A549 (cell line): ENCODE measurements at regions not wholly inside any gene's neighbourhood (a gene's known extent, or its start where the extent isn't known, plus 50 kb on each side); places are given as distances from the start of the nearest gene placed in this dataset.
"Not testable (repeated sequence)": the region's sequence is repeated elsewhere in the genome, so short reads cannot be mapped to it uniquely, and the experiment has no call there.

Experiments used
- ATAC-seq, 2 experiments: fragments of 200-7000 bp in 1 of 2; fragments of >200 bp in 1 of 2; cut with Nextera tagmentation in 1 of 2; cut with Tn5 transposase in 1 of 2; 3 replicates each; pipeline versions ENCODE4 v1.8.0 to v1.9.1; 2018 to 2020; ENCODE audit warnings: mild to moderate bottlenecking in 1 of 2, moderate library complexity in 1 of 2
- CTCF ChIA-PET: fragments of 300-600 bp; sonication (Branson Sonifier 250); formaldehyde crosslinking; extraction: SDS; loops from one replicate; lab custom pipeline; 2021; ENCODE audit warnings: antibody characterized with exemption, inconsistent platforms; lab: Yijun Ruan, JAX
- POLR2A ChIA-PET: fragments of 350-600 bp; formaldehyde crosslinking; extraction: SDS; loops from one replicate; lab custom pipeline; 2021; ENCODE audit warnings: antibody characterized with exemption, inconsistent platforms; lab: Yijun Ruan, JAX
- DNase-seq, 2 experiments: peaks; one replicate each; pipeline versions ENCODE4 v3.0.0 to v3.0.0-alpha.2; 2011 to 2016; ENCODE audit warnings: low read depth in 1 of 2, low spot score in 1 of 2
- FAIRE-seq: peaks from 2 replicates; lab custom pipeline; 2011; peaks lifted over from hg19 to GRCh38; lab: Jason Lieb, UNC
- H3K27ac ChIP-seq, 2 experiments: fragments of >200 bp; sonication (Bioruptor Twin); formaldehyde crosslinking; 3 replicates each; pipeline ENCODE4 v1.5.1; 2016 to 2017
- H3K4me1 ChIP-seq: fragments of >200 bp; sonication (Bioruptor Twin); formaldehyde crosslinking; 3 replicates; pipeline ENCODE4 v1.6.1; 2016
- H3K4me2 ChIP-seq: fragments of >200 bp; sonication (Bioruptor Twin); formaldehyde crosslinking; 3 replicates; pipeline ENCODE4 v1.6.1; 2016
- H3K4me3 ChIP-seq: fragments of >200 bp; sonication (Bioruptor Twin); formaldehyde crosslinking; 3 replicates; pipeline ENCODE4 v1.5.1; 2016
- H3K9me3 ChIP-seq: fragments of >200 bp; sonication (Bioruptor Twin); formaldehyde crosslinking; 3 replicates; pipeline ENCODE4 v1.6.1; 2016
- CHD4 ChIP-seq: fragments of 200-600 bp; sonication (generic); IDR thresholded peaks from 2 replicates; pipeline ENCODE4 v1.6.1; 2016; ENCODE audit warnings: antibody characterized with exemption, mild to moderate bottlenecking, borderline replicate concordance
- EP300 ChIP-seq, 2 experiments: fragments of >200 bp; sonication (Bioruptor Twin); formaldehyde crosslinking; IDR thresholded peaks; 2 replicates in 1 of 2; 3 replicates in 1 of 2; pipeline ENCODE4 v1.6.1; 2016 to 2017
- FOXS1 ChIP-seq: fragments of 250-450 bp; sonication (Bioruptor Pico); IDR thresholded peaks from 2 replicates; pipeline ENCODE4 v1.5.0; 2020; ENCODE audit warnings: mild to moderate bottlenecking, moderate library complexity
- HOXB5 ChIP-seq: fragments of 250-450 bp; sonication (Bioruptor Pico); IDR thresholded peaks from 2 replicates; pipeline ENCODE4 v1.5.0; 2020; ENCODE audit warnings: mild to moderate bottlenecking, moderate library complexity
- RAD21 ChIP-seq, 2 experiments: fragments of >200 bp in 1 of 2; sonication (Bioruptor Twin) in 1 of 2; formaldehyde crosslinking in 1 of 2; IDR thresholded peaks in 1 of 2; conservative IDR thresholded peaks in 1 of 2; 2 replicates in 1 of 2; 3 replicates in 1 of 2; pipeline ENCODE4 v1.6.1; 2012 to 2018; ENCODE audit warnings: inconsistent platforms in 1 of 2
- ZFP36 ChIP-seq: fragments of 450-650 bp; IDR thresholded peaks from 2 replicates; pipeline ENCODE4 v1.6.1; 2014; ENCODE audit warnings: borderline replicate concordance; ENCODE audit not compliant: partially characterized antibody
- WGBS: methylation state at CpG from one replicate; pipeline ENCODE4 v1.1.6; 2017; ENCODE audit errors: missing lambda C conversion rate; 5-methylcytosine and 5-hydroxymethylcytosine counted together
- TF ChIP-seq, protein P1 (sequence below): IDR thresholded peaks from 2 replicates; pipeline ENCODE4 v1.6.1; 2012; ENCODE audit warnings: low read depth, borderline replicate concordance

DNA sequence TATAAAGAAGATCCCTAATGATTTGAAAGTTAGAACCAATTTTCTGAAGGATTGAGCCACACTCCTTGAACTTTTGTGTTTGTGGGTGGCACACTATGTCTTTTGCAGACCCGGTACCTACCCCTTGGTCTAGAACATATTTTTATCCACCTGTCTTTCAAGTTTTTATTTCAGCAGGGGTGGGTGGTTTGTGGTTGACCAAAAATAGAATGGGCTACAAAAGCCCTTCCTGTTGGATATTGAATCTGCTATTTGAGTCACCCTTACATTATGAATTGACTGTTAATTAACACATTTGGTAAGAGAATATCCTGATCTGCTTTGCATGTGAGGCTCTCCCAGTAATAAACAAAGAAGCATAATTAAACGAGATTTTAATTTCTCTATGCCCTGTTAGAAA, 401.2 kb downstream of the POTEH start:
- H3K4me1 ChIP-seq, H3K4me2 ChIP-seq, FAIRE-seq, ATAC-seq, DNase-seq, H3K9me3 ChIP-seq, CTCF ChIA-PET, POLR2A ChIA-PET, H3K4me3 ChIP-seq, H3K27ac ChIP-seq: not testable (repeated sequence)
- WGBS = 20% methylated on average over 2 of the region's 2 CpGs

DNA sequence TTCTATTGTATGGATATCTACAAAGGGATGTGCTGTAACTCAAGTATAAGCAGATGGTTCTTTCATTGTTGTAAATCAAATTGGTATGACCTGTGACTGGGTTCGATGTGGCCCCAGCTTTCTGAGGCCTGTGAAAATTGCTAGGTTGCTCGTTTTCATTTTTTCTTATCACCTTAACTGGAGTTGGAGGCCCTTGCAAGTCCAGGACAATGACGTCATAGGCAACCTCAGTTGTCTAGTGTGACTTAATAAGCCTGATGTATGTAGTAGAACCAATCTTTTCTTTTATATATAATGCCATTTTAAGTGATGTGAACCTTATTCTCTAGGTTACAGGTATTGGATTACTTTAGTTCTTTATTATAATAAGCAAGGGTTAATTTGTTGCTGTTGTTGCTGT, 415.3 kb downstream of the POTEH start:
- H3K27ac ChIP-seq, H3K4me1 ChIP-seq, POLR2A ChIA-PET, ATAC-seq, CTCF ChIA-PET, H3K4me2 ChIP-seq, DNase-seq, H3K4me3 ChIP-seq, FAIRE-seq, H3K9me3 ChIP-seq: not testable (repeated sequence)
- WGBS = 17% methylated on average over 1 of the region's 3 CpGs

DNA sequence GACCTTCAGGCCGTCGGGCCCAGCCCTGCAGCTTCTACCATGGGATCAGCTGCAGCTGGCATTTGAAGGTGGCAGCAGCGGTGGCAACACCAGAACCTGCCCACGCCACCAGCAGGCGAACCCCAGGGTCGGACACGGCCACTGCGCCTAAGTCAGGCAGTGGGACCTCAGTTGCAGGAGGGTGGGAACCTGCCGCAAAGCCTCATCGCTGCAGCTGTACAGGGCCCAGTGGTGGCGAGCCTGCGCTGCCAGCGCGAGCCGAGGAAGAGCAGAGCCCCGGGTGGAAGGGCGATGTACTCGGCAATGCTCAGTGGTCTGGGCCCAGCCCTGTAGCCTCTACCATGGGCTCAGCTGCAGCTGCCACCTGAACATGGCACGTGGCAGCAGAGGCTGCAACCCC, 441.6 kb downstream of the POTEH start:
- ATAC-seq, CTCF ChIA-PET, H3K4me3 ChIP-seq, DNase-seq, H3K4me2 ChIP-seq, H3K27ac ChIP-seq, FAIRE-seq, H3K4me1 ChIP-seq, POLR2A ChIA-PET, H3K9me3 ChIP-seq: not testable (repeated sequence)
- WGBS = no CpG with 5 or more reads among the region's 19 CpGs

DNA sequence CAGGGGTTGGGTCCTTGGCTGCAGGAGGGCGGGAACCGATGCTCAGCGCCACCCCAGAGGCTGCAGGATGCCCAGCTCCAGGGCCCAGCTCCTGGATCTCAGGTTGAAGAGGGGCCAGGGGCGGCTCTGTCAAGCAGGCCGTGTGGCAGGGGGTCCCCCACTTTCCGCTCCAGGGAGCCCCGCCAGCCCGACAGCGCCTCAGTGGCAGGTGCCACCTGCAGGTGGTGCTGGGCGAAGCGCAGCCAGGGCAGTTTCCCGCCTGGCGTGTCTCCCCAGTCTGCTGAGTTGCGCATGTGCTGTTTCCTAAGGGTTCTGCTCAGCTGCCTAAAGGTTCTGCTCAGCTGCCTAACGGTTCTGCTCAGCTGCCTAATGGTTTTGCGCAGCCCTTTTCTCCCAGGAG, 442.1 kb downstream of the POTEH start:
- Histone ChIP-seq H3K9me3 (no peaks in the 10 kb centered on the region), H3K4me1 (no peaks in the 10 kb centered on the region), H3K4me3 (no peak overlapping the region), H3K4me2 (no peak overlapping the region), H3K27ac (no peak overlapping the region)
- 44% methylated on average over 4 of the region's 16 CpGs for WGBS
- ChIA-PET CTCF (no interaction called here), POLR2A (no interaction called here)
- no peak for DNase-seq
- TF ChIP-seq, protein P1, sequence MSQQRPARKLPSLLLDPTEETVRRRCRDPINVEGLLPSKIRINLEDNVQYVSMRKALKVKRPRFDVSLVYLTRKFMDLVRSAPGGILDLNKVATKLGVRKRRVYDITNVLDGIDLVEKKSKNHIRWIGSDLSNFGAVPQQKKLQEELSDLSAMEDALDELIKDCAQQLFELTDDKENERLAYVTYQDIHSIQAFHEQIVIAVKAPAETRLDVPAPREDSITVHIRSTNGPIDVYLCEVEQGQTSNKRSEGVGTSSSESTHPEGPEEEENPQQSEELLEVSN = no peak
- TF ChIP-seq FOXS1 (CRISPR knock-in tag) = no peak
- no peak for TF ChIP-seq CHD4
- TF ChIP-seq ZFP36 = no peak
- TF ChIP-seq HOXB5 (CRISPR knock-in tag) = no peak
- no peak for TF ChIP-seq EP300 (IDR thresholded peaks at IDR 0.05)
- no peak for FAIRE-seq
- ATAC-seq = no peak

DNA sequence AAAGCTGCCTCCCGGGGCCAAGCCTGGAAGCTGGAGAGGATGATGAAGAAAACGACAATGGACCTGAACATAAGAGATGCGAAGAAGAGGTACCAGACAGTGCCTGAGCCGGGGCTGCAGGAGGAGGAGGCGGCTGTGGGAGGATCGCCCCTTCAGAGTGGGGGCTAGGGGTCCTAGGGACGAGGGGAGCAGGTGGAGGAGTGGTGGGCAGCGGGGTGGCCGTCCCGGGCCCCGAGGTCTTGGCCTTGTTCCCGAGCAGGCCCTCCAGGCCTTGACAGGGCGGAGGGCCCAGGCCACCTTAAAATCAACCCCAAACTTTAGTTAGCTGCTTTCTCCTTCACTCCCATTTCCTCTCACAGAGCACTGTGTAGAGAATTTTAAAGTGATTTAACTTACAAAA, 442.8 kb downstream of the POTEH start:
- H3K4me3 ChIP-seq, DNase-seq, H3K27ac ChIP-seq, FAIRE-seq, H3K4me1 ChIP-seq, ATAC-seq, H3K4me2 ChIP-seq, CTCF ChIA-PET, H3K9me3 ChIP-seq, POLR2A ChIA-PET: not testable (repeated sequence)
- 9% methylated on average over 9 of the region's 13 CpGs for WGBS

DNA sequence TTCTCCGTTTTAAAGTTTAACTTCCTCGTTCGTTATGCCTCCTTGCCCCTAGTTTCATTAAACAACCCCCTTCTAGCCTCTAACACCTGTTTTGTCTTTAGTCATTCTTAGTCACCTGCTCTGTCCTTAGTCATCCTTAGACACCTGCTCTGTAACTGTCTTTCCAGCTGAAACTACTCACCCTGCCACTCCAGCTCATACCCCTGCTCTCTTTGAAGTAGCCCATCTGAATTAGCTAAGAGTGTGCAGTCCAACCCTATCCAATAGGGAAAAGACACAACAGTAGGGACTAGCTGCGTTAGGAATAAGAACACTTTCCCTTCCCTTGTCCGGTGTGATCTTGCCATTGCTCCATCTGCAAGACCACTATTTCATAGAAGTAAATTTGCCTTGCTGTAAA, 446.5 kb downstream of the CCT8L2 start:
- H3K4me1 ChIP-seq, H3K27ac ChIP-seq, CTCF ChIA-PET, DNase-seq, ATAC-seq, H3K4me3 ChIP-seq, H3K4me2 ChIP-seq, FAIRE-seq, H3K9me3 ChIP-seq, POLR2A ChIA-PET: not testable (repeated sequence)
- whole genome bisulfite sequencing = 2% methylated on average over 5 of the region's 5 CpGs

DNA sequence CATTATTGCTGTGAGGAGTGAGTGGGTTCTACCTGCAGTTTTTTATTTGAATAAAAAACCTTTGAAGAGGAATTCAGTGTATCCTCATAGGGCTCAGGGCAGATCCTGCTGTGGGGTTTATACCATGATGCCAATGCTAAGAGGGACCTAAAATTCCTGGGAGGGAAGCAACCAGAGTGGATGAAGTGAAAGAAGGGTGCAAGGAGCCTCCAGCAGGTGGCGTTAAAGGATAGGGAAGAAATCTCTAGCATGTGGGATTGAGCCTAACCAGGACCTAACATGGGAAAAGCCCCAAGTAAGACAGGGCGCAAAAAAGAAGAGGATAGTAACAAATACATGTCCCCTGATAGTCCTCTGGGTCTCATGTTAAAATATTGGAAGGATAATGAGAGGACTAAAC, 445.7 kb downstream of the CCT8L2 start:
- not testable (repeated sequence) for FAIRE-seq, H3K4me1 ChIP-seq
- peak in 1 of 2 experiments; percentile 14; a peak in 1 of 5 replicates for TF ChIP-seq RAD21 (conservative IDR thresholded peaks at IDR 0.05 in 1 of 2, IDR thresholded peaks at IDR 0.05 in 1 of 2)
- TF ChIP-seq, all 56 proteins: peak for 1; not testable (repeated sequence) for 55

DNA sequence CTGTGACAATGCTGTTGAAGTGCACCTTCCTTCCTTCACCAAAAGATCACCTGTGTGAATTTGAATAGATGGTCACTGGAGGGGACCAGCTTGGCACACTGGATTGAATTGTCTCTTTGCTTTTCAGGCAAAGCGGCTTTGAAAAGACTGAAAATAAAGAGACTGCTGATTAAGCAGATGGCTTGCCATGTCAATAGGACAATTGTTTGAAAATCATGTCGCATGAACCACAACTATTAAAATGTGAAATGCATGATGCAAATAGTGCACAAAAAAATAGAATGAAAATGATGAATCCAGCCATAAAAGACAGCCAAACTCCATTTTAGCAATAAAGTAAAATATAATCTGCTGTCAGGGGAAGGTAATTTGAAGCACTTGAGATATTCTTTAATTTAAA, 415.3 kb downstream of the CCT8L2 start:
- CTCF ChIA-PET, H3K27ac ChIP-seq, ATAC-seq, H3K4me1 ChIP-seq, H3K4me2 ChIP-seq, H3K4me3 ChIP-seq, DNase-seq, POLR2A ChIA-PET, H3K9me3 ChIP-seq, FAIRE-seq: not testable (repeated sequence)
- 5% methylated on average over 2 of the region's 2 CpGs for WGBS

More for the DNA sequence above, 445.7 kb downstream of the CCT8L2 start:
- H3K27ac ChIP-seq, CTCF ChIA-PET, H3K4me3 ChIP-seq, POLR2A ChIA-PET, H3K4me2 ChIP-seq, H3K9me3 ChIP-seq, ATAC-seq: not testable (repeated sequence)
- peak in 1 of 2 experiments; percentile 0 for DNase-seq
- WGBS = 0% methylated on average over 2 of the region's 2 CpGs

DNA sequence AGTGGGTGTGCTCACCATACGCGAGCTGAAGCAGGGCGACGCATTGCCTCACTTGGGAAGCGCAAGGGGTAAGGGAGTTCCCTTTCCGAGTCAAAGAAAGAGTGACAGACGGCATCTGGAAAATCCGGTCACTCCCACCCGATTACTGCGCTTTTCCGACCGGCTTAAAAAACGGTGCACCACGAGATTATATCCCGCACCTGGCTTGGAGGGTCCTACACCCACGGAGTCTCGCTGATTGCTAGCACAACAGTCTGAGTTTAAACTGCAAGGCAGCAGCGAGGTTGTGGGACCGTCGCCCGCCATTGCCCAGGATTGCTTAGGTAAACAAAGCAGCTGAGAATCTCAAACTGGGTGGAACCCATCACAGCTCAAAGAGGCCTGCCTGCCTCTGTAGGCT, 408.7 kb downstream of the CCT8L2 start:
- H3K9me3 ChIP-seq, H3K4me3 ChIP-seq, H3K4me1 ChIP-seq, CTCF ChIA-PET, DNase-seq, ATAC-seq, FAIRE-seq, POLR2A ChIA-PET, H3K4me2 ChIP-seq, H3K27ac ChIP-seq: not testable (repeated sequence)
- WGBS = 49% methylated on average over 17 of the region's 21 CpGs
